ENCODE measurements at regions not wholly inside any gene's neighbourhood (a gene's known extent, or its start where the extent isn't known, plus 50 kb on each side); places are given as distances from the start of the nearest gene placed in this dataset.
"Not testable (repeated sequence)": the region's sequence is repeated elsewhere in the genome, so short reads cannot be mapped to it uniquely, and the experiment has no call there.

- DNase-seq = no peak
These were observed 714.8 kb downstream of the CCSER2 start for GRCh38 chr10:85043207-85043606.

GRCh38 chr10:85045046-85045445 is 716.7 kb downstream of the CCSER2 start:
- no peak for DNase-seq

- no peak for DNase-seq
These were observed 718.9 kb downstream of the CCSER2 start for GRCh38 chr10:85047170-85047834.

- DNase-seq = no peak
These were observed 719.6 kb downstream of the CCSER2 start for GRCh38 chr10:85047979-85048378.

- no peak for DNase-seq
These were observed 720.3 kb downstream of the CCSER2 start for GRCh38 chr10:85048644-85049043.

GRCh38 chr10:85060944-85061343 is 732.6 kb downstream of the CCSER2 start:
- DNase-seq = no peak

GRCh38 chr10:85061401-85061800 is 733.0 kb downstream of the CCSER2 start:
- DNase-seq = no peak

GRCh38 chr10:85067955-85068354 is 739.6 kb downstream of the CCSER2 start:
- DNase-seq = no peak

- no peak for DNase-seq
These were observed 752.5 kb downstream of the CCSER2 start for GRCh38 chr10:85080934-85081333.

GRCh38 chr10:85098835-85099521 is 770.6 kb downstream of the CCSER2 start:
- DNase-seq = no peak

- no peak for DNase-seq
These were observed 772.1 kb downstream of the CCSER2 start for GRCh38 chr10:85100495-85100894.

GRCh38 chr10:85105614-85106255 is 777.3 kb downstream of the CCSER2 start:
- no peak for DNase-seq

GRCh38 chr10:85111271-85111670 is 782.9 kb downstream of the CCSER2 start:
- no peak for DNase-seq

GRCh38 chr10:85124603-85125051 is 796.2 kb downstream of the CCSER2 start:
- no peak for DNase-seq

GRCh38 chr10:85137253-85137652 is 808.9 kb downstream of the CCSER2 start:
- DNase-seq = no peak

GRCh38 chr10:85138046-85138445 is 809.7 kb downstream of the CCSER2 start:
- DNase-seq = no peak

GRCh38 chr10:85139124-85139523 is 810.7 kb downstream of the CCSER2 start:
- no peak for DNase-seq

GRCh38 chr10:85141520-85141919 is 813.1 kb downstream of the CCSER2 start:
- DNase-seq = not testable (repeated sequence)

GRCh38 chr10:85145966-85146365 is 817.6 kb downstream of the CCSER2 start:
- no peak for DNase-seq

- no peak for DNase-seq
These were observed 819.2 kb downstream of the CCSER2 start for GRCh38 chr10:85147346-85148250.

- no peak for DNase-seq
These were observed 820.6 kb downstream of the CCSER2 start for GRCh38 chr10:85148693-85149640.

- DNase-seq = no peak
These were observed 821.4 kb downstream of the CCSER2 start for GRCh38 chr10:85149766-85150165.
